Body of pancreas (tissue), 4 donors: ENCODE measurements at regions not wholly inside any gene's neighbourhood (a gene's known extent, or its start where the extent isn't known, plus 50 kb on each side); places are given as distances from the start of the nearest gene placed in this dataset.

ENCODE experiments used
- ATAC-seq: fragments of 150-250 bp; one replicate; pipeline ENCODE4 v1.9.1; 2016
- DNase-seq, 4 donors: peaks; one replicate each; pipeline ENCODE4 v3.0.0-alpha.2; 2019
- H3K27ac ChIP-seq, 4 donors: fragments of 200-600 bp; sonication (generic); 1 replicate in 3 of 4; 2 replicates in 1 of 4; pipeline versions ENCODE4 v1.5.1 to v1.6.1; 2016 to 2019; ENCODE audit warnings: mild to moderate bottlenecking in 1 of 4, mixed read lengths in 1 of 4, moderate library complexity in 1 of 4
- H3K27me3 ChIP-seq, 2 donors: fragments of 200-600 bp; sonication (generic); one replicate each; pipeline ENCODE4 v1.6.0; 2016; ENCODE audit warnings: mild to moderate bottlenecking in 1 of 2
- H3K36me3 ChIP-seq, 2 donors: fragments of 200-600 bp; sonication (generic); replicated peaks in 1 of 2; 2 replicates each; pipeline ENCODE4 v1.5.1; 2016; ENCODE audit warnings: low read depth in 2 of 2; ENCODE audit not compliant: insufficient read depth in 1 of 2
- H3K4me1 ChIP-seq: fragments of 200-600 bp; sonication (generic); one replicate; pipeline ENCODE4 v1.6.0; 2016
- H3K4me3 ChIP-seq, 2 donors: fragments of 200-600 bp; sonication (generic); 1 replicate in 1 of 2; 2 replicates in 1 of 2; pipeline ENCODE4 v1.5.1; 2016 to 2019
- H3K9me3 ChIP-seq, 3 donors: fragments of 200-600 bp; sonication (generic); 1 replicate in 2 of 3; 2 replicates in 1 of 3; pipeline ENCODE4 v1.5.1; 2016
- CTCF ChIP-seq, 7 experiments: fragments of 450-650 bp in 4 of 7; fragments of 200-600 bp in 3 of 7; sonication (generic) in 3 of 7; IDR thresholded peaks; one replicate each; pipeline ENCODE4 v1.5.1; 2016 to 2019; ENCODE audit warnings: antibody characterized with exemption in 7 of 7
- POLR2A ChIP-seq, 3 donors: fragments of 450-650 bp; IDR thresholded peaks; one replicate each; pipeline ENCODE4 v1.6.1; 2016; ENCODE audit warnings: antibody characterized with exemption in 3 of 3, mild to moderate bottlenecking in 2 of 3
- WGBS, 2 donors: methylation state at CpG; one replicate each; pipeline ENCODE4 v1.1.5; 2017; 5-methylcytosine and 5-hydroxymethylcytosine counted together
- intact Hi-C: fragments of 100-400 bp; cut with DNase I; formaldehyde crosslinking; loops from one replicate; pipeline ENCODE4 v1.15.1; 2023

- intact Hi-C loops, result no loop called here
- Histone ChIP-seq H3K9me3 (no peaks in the 10 kb centered on the region), H3K27ac (no peak overlapping the region), H3K36me3 (no peaks in the 10 kb centered on the region), H3K27me3 (no peaks in the 10 kb centered on the region), H3K4me3 (no peak overlapping the region), H3K4me1 (no peaks in the 10 kb centered on the region)
- DNase-seq (no peak), ATAC-seq (no peak)
- WGBS, 2 donors, result 70 to 75% methylated on average over 3 to 6 of the region's 6 CpGs
- TF ChIP-seq POLR2A (IDR thresholded peaks at IDR 0.05) (no peak), CTCF (IDR thresholded peaks at IDR 0.05) (no peak)
Observed at GRCh38 chr11:79864882-79865281, 424.1 kb upstream of the TENM4 start.

GRCh38 chr11:79860336-79860735 is 419.5 kb upstream of the TENM4 start:
- ATAC-seq (no peak), DNase-seq (no peak)
- H3K4me3 ChIP-seq, result no peak overlapping the region
- H3K4me1 ChIP-seq, result no peaks in the 10 kb centered on the region
- H3K36me3 ChIP-seq, result no peaks in the 10 kb centered on the region
- intact Hi-C loops, result no loop called here
- WGBS, 2 donors, result 30 to 47% methylated on average over 3 of the region's 3 CpGs
- no peaks in the 10 kb centered on the region for H3K27me3 ChIP-seq
- no peak for TF ChIP-seq CTCF (IDR thresholded peaks at IDR 0.05)
- no peak for TF ChIP-seq POLR2A (IDR thresholded peaks at IDR 0.05)
- no peak overlapping the region for H3K27ac ChIP-seq
- no peaks in the 10 kb centered on the region for H3K9me3 ChIP-seq

GRCh38 chr11:79857377-79858214 is 416.8 kb upstream of the TENM4 start:
- DNase-seq (no peak), ATAC-seq (no peak)
- Histone ChIP-seq H3K27me3 (no peaks in the 10 kb centered on the region), H3K4me1 (no peaks in the 10 kb centered on the region), H3K36me3 (no peaks in the 10 kb centered on the region), H3K4me3 (no peak overlapping the region), H3K9me3 (no peaks in the 10 kb centered on the region), H3K27ac (no peak overlapping the region)
- no peak for TF ChIP-seq CTCF (IDR thresholded peaks at IDR 0.05)
- TF ChIP-seq POLR2A (IDR thresholded peaks at IDR 0.05), result no peak
- WGBS, 2 donors, result 75 to 76% methylated on average over 9 to 10 of the region's 10 CpGs
- intact Hi-C loops, result no loop called here

GRCh38 chr11:79852176-79852575 is 411.3 kb upstream of the TENM4 start:
- Histone ChIP-seq H3K9me3 (no peaks in the 10 kb centered on the region), H3K27me3 (no peaks in the 10 kb centered on the region), H3K4me3 (no peak overlapping the region), H3K27ac (no peak overlapping the region), H3K4me1 (no peaks in the 10 kb centered on the region), H3K36me3 (no peaks in the 10 kb centered on the region)
- DNase-seq (no peak), ATAC-seq (no peak)
- intact Hi-C loops, result no loop called here
- TF ChIP-seq POLR2A (IDR thresholded peaks at IDR 0.05) (no peak), CTCF (IDR thresholded peaks at IDR 0.05) (no peak)
